H9 (cell line): ENCODE measurements at regions not wholly inside any gene's neighbourhood (a gene's known extent, or its start where the extent isn't known, plus 50 kb on each side); places are given as distances from the start of the nearest gene placed in this dataset.

ENCODE experiments used
- DNase-seq: peaks from one replicate; pipeline ENCODE4 v3.0.0-alpha.2; 2017
- H2AFZ ChIP-seq: one replicate; pipeline ENCODE4 v1.6.1; 2013; ENCODE audit warnings: mild to moderate bottlenecking, low read length, control low read depth, moderate library complexity
- H2AK5ac ChIP-seq: 2 replicates; pipeline ENCODE4 v1.6.1; 2013; ENCODE audit warnings: low read length, control low read depth, mixed read lengths; ENCODE audit not compliant: insufficient read length
- H2BK120ac ChIP-seq: one replicate; pipeline ENCODE4 v1.6.1; 2013; ENCODE audit warnings: low read depth, mild to moderate bottlenecking, low read length, control low read depth, inconsistent platforms; ENCODE audit not compliant: poor library complexity, severe bottlenecking
- H2BK12ac ChIP-seq: 2 replicates; pipeline ENCODE4 v1.6.1; 2013; ENCODE audit warnings: low read length, control low read depth, mixed read lengths, low read depth; ENCODE audit not compliant: insufficient read length
- H2BK15ac ChIP-seq: 2 replicates; pipeline ENCODE4 v1.6.1; 2013; ENCODE audit warnings: low read depth, low read length, control low read depth
- H2BK20ac ChIP-seq: one replicate; pipeline ENCODE4 v1.6.1; 2013; ENCODE audit warnings: low read depth, mild to moderate bottlenecking, low read length, control low read depth, inconsistent platforms; ENCODE audit not compliant: poor library complexity, severe bottlenecking
- H2BK5ac ChIP-seq: 2 replicates; pipeline ENCODE4 v1.6.1; 2013; ENCODE audit warnings: low read length, control low read depth, mixed read lengths; ENCODE audit not compliant: insufficient read length
- H3K14ac ChIP-seq: 2 replicates; pipeline ENCODE4 v1.6.1; 2013; ENCODE audit warnings: low read length, control low read depth; ENCODE audit not compliant: insufficient read depth
- H3K18ac ChIP-seq: 2 replicates; pipeline ENCODE4 v1.6.1; 2013; ENCODE audit warnings: low read depth, mild to moderate bottlenecking, mixed read lengths, low read length, control low read depth; ENCODE audit not compliant: insufficient read length
- H3K23ac ChIP-seq: 2 replicates; pipeline ENCODE4 v1.6.1; 2013; ENCODE audit warnings: low read length, control low read depth, mixed read lengths, low read depth; ENCODE audit not compliant: insufficient read length
- H3K23me2 ChIP-seq: 2 replicates; pipeline ENCODE4 v1.6.1; 2013; ENCODE audit warnings: low read depth, mild to moderate bottlenecking, mixed read lengths, low read length, control low read depth; ENCODE audit not compliant: insufficient read length, poor library complexity, severe bottlenecking
- H3K27ac ChIP-seq: 2 replicates; pipeline ENCODE4 v1.5.1; 2013; ENCODE audit warnings: low read length, control low read depth, mixed read lengths, low read depth; ENCODE audit not compliant: insufficient read length
- H3K27me3 ChIP-seq: 2 replicates; pipeline ENCODE4 v1.6.1; 2013; ENCODE audit warnings: low read length, control low read depth, inconsistent platforms; ENCODE audit not compliant: insufficient read depth
- H3K4ac ChIP-seq: 2 replicates; pipeline ENCODE4 v1.6.1; 2013; ENCODE audit warnings: low read depth, mild to moderate bottlenecking, control low read depth, inconsistent platforms, low read length, moderate library complexity
- H3K4me1 ChIP-seq: 2 replicates; pipeline ENCODE4 v1.6.1; 2013; ENCODE audit warnings: low read length, control low read depth, inconsistent platforms; ENCODE audit not compliant: insufficient read depth
- H3K4me2 ChIP-seq: 2 replicates; pipeline ENCODE4 v1.6.1; 2013; ENCODE audit warnings: low read length, control low read depth, mixed read lengths; ENCODE audit not compliant: insufficient read length, insufficient read depth
- H3K56ac ChIP-seq: 2 replicates; pipeline ENCODE4 v1.6.1; 2013; ENCODE audit warnings: low read depth, mild to moderate bottlenecking, mixed read lengths, low read length, control low read depth; ENCODE audit not compliant: insufficient read length
- H3K79me1 ChIP-seq: 2 replicates; pipeline ENCODE4 v1.6.1; 2013; ENCODE audit warnings: low read depth, mild to moderate bottlenecking, moderate library complexity, low read length, control low read depth, inconsistent platforms; ENCODE audit not compliant: insufficient read depth, poor library complexity, severe bottlenecking
- H3K79me2 ChIP-seq: 2 replicates; pipeline ENCODE4 v1.6.1; 2013; ENCODE audit warnings: low read length, control low read depth, inconsistent platforms; ENCODE audit not compliant: insufficient read depth
- H3K9ac ChIP-seq: 2 replicates; pipeline ENCODE4 v1.6.1; 2013; ENCODE audit warnings: low read length, control low read depth, mixed read lengths; ENCODE audit not compliant: insufficient read length; ENCODE audit errors: extremely low read depth
- H3K9me3 ChIP-seq: one replicate; pipeline ENCODE4 v1.6.1; 2013; ENCODE audit warnings: low read depth, low read length, inconsistent platforms; ENCODE audit not compliant: control insufficient read depth
- H3T11ph ChIP-seq: one replicate; pipeline ENCODE4 v1.6.1; 2013; ENCODE audit warnings: mild to moderate bottlenecking, low read length, control low read depth, inconsistent platforms
- H4K20me1 ChIP-seq: one replicate; pipeline ENCODE4 v1.6.1; 2013; ENCODE audit not compliant: control insufficient read depth, insufficient read length, insufficient read depth
- H4K5ac ChIP-seq: 2 replicates; pipeline ENCODE4 v1.6.1; 2013; ENCODE audit warnings: low read depth, mild to moderate bottlenecking, mixed read lengths, low read length, control low read depth; ENCODE audit not compliant: insufficient read length
- H4K8ac ChIP-seq: replicated peaks from 2 replicates; pipeline ENCODE4 v1.6.1; 2013; ENCODE audit warnings: low read length, control low read depth, mixed read lengths, low read depth; ENCODE audit not compliant: insufficient read length
- H4K91ac ChIP-seq: 2 replicates; pipeline ENCODE4 v1.6.1; 2013; ENCODE audit warnings: low read depth, mild to moderate bottlenecking, moderate library complexity, mixed read lengths, low read length, control low read depth; ENCODE audit not compliant: insufficient read length
- H3K27ac Mint-ChIP-seq, 3 experiments: 2 replicates in 2 of 3; 3 replicates in 1 of 3; pipeline ENCODE4 v1.8.0; 2020 to 2021; ENCODE audit warnings: mixed read lengths in 3 of 3, mild to moderate bottlenecking in 1 of 3, moderate library complexity in 1 of 3
- H3K27me3 Mint-ChIP-seq: 2 replicates; pipeline ENCODE4 v1.8.0; 2021; ENCODE audit warnings: low read depth, mild to moderate bottlenecking, moderate library complexity, mixed read lengths
- H3K36me3 Mint-ChIP-seq, 3 experiments: 2 replicates in 2 of 3; 3 replicates in 1 of 3; pipeline ENCODE4 v1.8.0; 2020 to 2021; ENCODE audit warnings: low read depth in 3 of 3, mixed read lengths in 3 of 3; ENCODE audit not compliant: insufficient read depth in 1 of 3
- H3K4me1 Mint-ChIP-seq, 2 experiments: 2 replicates each; pipeline ENCODE4 v1.8.0; 2020; ENCODE audit warnings: mixed read lengths in 2 of 2
- H3K4me3 Mint-ChIP-seq, 2 experiments: 2 replicates in 1 of 2; 3 replicates in 1 of 2; pipeline ENCODE4 v1.8.0; 2020 to 2021; ENCODE audit warnings: mild to moderate bottlenecking in 2 of 2, mixed read lengths in 2 of 2, moderate library complexity in 1 of 2
- H3K9me3 Mint-ChIP-seq, 2 experiments: 2 replicates in 1 of 2; 3 replicates in 1 of 2; pipeline ENCODE4 v1.8.0; 2020; ENCODE audit warnings: mild to moderate bottlenecking in 2 of 2, mixed read lengths in 2 of 2, moderate library complexity in 1 of 2
- CTCF ChIP-seq: fragments of 200-600 bp; sonication (generic); conservative IDR thresholded peaks from 3 replicates; pipeline ENCODE4 v1.8.0; 2021; ENCODE audit warnings: antibody characterized with exemption, mild to moderate bottlenecking
- WGBS: extraction: QIAGEN DNeasy Blood & Tissue Kit; methylation state at CpG from one replicate; pipeline ENCODE4 v1.1.7; 2013; ENCODE audit warnings: missing lambda C conversion rate, low lambda C conversion rate, mixed read lengths; ENCODE audit not compliant: insufficient read length; ENCODE audit errors: extremely low coverage; 5-methylcytosine and 5-hydroxymethylcytosine counted together

DNA sequence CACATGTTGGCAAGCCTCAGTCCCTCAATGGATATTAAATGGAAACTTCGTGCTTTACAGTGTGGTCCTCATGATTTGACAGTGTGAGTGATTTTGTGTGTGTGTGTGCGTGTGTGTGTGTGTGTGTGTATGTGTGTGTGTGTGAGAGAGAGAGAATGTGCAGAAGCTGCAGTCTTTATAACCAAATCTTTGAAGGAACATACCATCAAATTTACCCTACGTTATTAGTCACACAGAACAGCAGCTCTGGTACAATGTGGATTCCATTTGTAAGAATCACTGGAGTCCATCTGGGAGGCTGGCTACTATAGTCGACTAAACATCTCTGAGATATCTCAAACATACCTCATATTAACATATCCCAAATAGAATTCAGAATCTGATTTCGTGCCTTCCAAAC is 928.0 kb upstream of the POT1 start:
- Mint-ChIP-seq H3K4me1 (no peaks in the 10 kb centered on the region), H3K27me3 (no peaks in the 10 kb centered on the region), H3K27ac (no peak overlapping the region), H3K4me3 (no peak overlapping the region), H3K9me3 (peaks cover 0 to 6% of the 10 kb centered on the region in 2 experiments; a peak in 2 of 5 replicates), H3K36me3 (no peaks in the 10 kb centered on the region)
- Histone ChIP-seq H3K79me1 (no peaks in the 10 kb centered on the region), H4K5ac (no peak overlapping the region), H3K56ac (no peak overlapping the region), H3K4me1 (no peaks in the 10 kb centered on the region), H4K8ac (no peak overlapping the region), H3K27ac (no peak overlapping the region), H2AFZ (no peak overlapping the region), H3K23me2 (no peaks in the 10 kb centered on the region), H3K4ac (no peak overlapping the region), H3K27me3 (no peaks in the 10 kb centered on the region), H4K91ac (no peak overlapping the region), H2BK12ac (no peak overlapping the region), H2AK5ac (no peak overlapping the region), H3T11ph (no peak overlapping the region), H3K79me2 (no peaks in the 10 kb centered on the region), H2BK5ac (no peak overlapping the region), H2BK15ac (no peak overlapping the region), H2BK120ac (no peak overlapping the region), H3K18ac (no peak overlapping the region), H3K9ac (no peak overlapping the region), H4K20me1 (no peaks in the 10 kb centered on the region), H3K14ac (no peak overlapping the region), H2BK20ac (no peak overlapping the region), H3K9me3 (no peaks in the 10 kb centered on the region), H3K4me2 (no peak overlapping the region), H3K23ac (no peak overlapping the region)
- no peak for DNase-seq
- WGBS, result no CpG with 5 or more reads among the region's 5 CpGs
- no peak for TF ChIP-seq CTCF
